Breast epithelium (tissue), 4 donors: ENCODE measurements at regions not wholly inside any gene's neighbourhood (a gene's known extent, or its start where the extent isn't known, plus 50 kb on each side); places are given as distances from the start of the nearest gene placed in this dataset.

Experiments
- DNase-seq, 2 donors: peaks; one replicate each; pipeline ENCODE4 v3.0.0-alpha.2; 2019; ENCODE audit warnings: low spot score in 2 of 2
- H3K27ac ChIP-seq, 2 donors: fragments of 200-600 bp; sonication (generic) in 1 of 2; one replicate each; pipeline ENCODE4 v1.5.1; 2016 to 2019; ENCODE audit warnings: mild to moderate bottlenecking in 1 of 2
- H3K27me3 ChIP-seq, 2 donors: fragments of 200-600 bp; sonication (generic) in 1 of 2; one replicate each; pipeline versions ENCODE4 v1.5.1 to v1.6.0; 2017 to 2019; ENCODE audit warnings: control low read depth in 1 of 2, mild to moderate bottlenecking in 1 of 2
- H3K36me3 ChIP-seq: fragments of 200-600 bp; one replicate; pipeline ENCODE4 v1.5.1; 2019
- H3K4me1 ChIP-seq, 2 donors: fragments of 200-600 bp; sonication (generic); one replicate each; pipeline ENCODE4 v1.5.1; 2016 to 2019; ENCODE audit warnings: control low read depth in 1 of 2
- H3K4me3 ChIP-seq, 3 donors: fragments of 200-600 bp; sonication (generic); 1 replicate in 2 of 3; 2 replicates in 1 of 3; pipeline ENCODE4 v1.5.1; 2016 to 2019; ENCODE audit warnings: mild to moderate bottlenecking in 3 of 3, moderate library complexity in 2 of 3
- H3K9me3 ChIP-seq, 2 donors: fragments of 200-600 bp; sonication (generic) in 1 of 2; one replicate each; pipeline ENCODE4 v1.5.1; 2016 to 2019; ENCODE audit warnings: control low read depth in 1 of 2
- POLR2A ChIP-seq: fragments of 450-650 bp; IDR thresholded peaks from one replicate; pipeline ENCODE4 v1.6.1; 2016; ENCODE audit warnings: antibody characterized with exemption, mild to moderate bottlenecking, moderate library complexity
- POLR2AphosphoS5 ChIP-seq, 3 donors: sonication (generic); formaldehyde crosslinking; IDR thresholded peaks; one replicate each; pipeline ENCODE4 v1.6.1; 2017; ENCODE audit warnings: antibody characterized with exemption in 3 of 3
- intact Hi-C: fragments of 100-400 bp; cut with DNase I; formaldehyde crosslinking; loops from one replicate; pipeline ENCODE4 v1.15.1; 2023; ENCODE audit warnings: low total_unique reads
- TF ChIP-seq, protein P1 (sequence below), 3 donors: fragments of 450-650 bp; IDR thresholded peaks; one replicate each; pipeline ENCODE4 v1.5.1; 2016 to 2017; ENCODE audit warnings: antibody characterized with exemption in 3 of 3, mild to moderate bottlenecking in 3 of 3, moderate library complexity in 3 of 3

DNA sequence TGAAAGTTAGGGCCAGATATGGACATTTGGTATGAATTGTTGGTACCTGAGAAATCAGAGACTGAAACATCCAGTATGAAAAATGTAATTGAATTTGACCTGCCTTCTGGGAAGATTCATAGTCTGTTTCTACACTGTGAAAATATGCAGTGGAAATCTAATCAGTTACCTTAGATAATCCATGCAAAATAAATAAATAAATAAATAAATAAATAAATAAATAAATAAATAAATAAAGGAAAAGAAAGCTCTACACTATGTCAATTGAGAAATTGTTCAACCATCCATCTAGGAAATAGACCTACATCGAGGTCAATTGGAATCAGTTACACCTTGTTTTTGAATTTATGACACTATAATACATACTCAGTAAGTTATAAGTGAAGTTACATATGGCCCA lies 252.3 kb downstream of the VGLL3 start:
- Histone ChIP-seq H3K36me3 (no peaks in the 10 kb centered on the region), H3K9me3 (no peaks in the 10 kb centered on the region), H3K4me3 (no peak overlapping the region), H3K27me3 (no peaks in the 10 kb centered on the region), H3K4me1 (no peaks in the 10 kb centered on the region), H3K27ac (no peak overlapping the region)
- TF ChIP-seq POLR2A (no peak), POLR2AphosphoS5 (IDR thresholded peaks at IDR 0.05) (no peak)
- TF ChIP-seq, protein P1, sequence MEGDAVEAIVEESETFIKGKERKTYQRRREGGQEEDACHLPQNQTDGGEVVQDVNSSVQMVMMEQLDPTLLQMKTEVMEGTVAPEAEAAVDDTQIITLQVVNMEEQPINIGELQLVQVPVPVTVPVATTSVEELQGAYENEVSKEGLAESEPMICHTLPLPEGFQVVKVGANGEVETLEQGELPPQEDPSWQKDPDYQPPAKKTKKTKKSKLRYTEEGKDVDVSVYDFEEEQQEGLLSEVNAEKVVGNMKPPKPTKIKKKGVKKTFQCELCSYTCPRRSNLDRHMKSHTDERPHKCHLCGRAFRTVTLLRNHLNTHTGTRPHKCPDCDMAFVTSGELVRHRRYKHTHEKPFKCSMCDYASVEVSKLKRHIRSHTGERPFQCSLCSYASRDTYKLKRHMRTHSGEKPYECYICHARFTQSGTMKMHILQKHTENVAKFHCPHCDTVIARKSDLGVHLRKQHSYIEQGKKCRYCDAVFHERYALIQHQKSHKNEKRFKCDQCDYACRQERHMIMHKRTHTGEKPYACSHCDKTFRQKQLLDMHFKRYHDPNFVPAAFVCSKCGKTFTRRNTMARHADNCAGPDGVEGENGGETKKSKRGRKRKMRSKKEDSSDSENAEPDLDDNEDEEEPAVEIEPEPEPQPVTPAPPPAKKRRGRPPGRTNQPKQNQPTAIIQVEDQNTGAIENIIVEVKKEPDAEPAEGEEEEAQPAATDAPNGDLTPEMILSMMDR (IDR thresholded peaks at IDR 0.05), result no peak
- no peak for DNase-seq
- intact Hi-C loops, result no loop called here

DNA sequence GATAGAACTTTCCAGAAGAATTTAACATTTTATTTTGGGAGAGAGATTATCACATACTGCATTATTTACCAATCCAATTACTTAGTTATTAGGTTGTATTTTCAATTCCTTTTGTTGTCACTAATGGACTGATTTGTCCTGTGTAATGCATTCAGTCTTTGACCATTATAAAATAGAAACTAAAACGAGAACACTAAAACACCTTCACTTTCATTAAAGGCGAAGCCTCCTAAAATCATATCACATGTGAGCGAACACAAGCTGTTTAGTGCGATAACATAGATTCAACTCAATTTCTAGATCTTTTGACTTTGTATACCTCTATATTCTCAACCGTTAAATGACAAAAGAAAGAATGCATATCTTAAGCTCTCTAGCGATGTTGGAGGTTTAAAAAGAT lies 253.4 kb downstream of the VGLL3 start:
- TF ChIP-seq POLR2A, result no peak
- TF ChIP-seq, protein P1 (IDR thresholded peaks at IDR 0.05), result no peak
- no peak for TF ChIP-seq POLR2AphosphoS5 (IDR thresholded peaks at IDR 0.05)
- no peak for DNase-seq
- intact Hi-C loops, result no loop called here

DNA sequence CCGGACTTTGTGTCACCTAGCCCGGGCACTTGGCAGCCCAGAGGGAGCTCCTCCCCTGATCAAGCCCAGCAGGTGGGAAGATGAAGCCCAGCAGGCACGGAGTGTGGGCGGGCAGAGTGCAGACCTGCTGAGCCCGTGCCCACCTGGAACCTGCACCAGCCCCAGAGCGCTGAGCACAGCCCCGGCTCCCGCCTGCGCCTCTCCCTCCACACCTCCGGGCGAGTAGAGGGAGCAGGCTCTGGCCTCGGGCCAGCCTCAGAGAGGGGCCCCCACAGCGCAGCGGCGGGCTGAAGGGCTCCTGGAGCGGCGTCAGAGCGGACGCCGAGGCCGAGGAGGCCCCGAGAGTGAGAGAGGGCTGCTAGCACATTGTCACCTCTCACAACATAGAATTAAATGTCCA lies 257.7 kb downstream of the VGLL3 start:
- Histone ChIP-seq H3K27me3 (no peaks in the 10 kb centered on the region), H3K4me3 (no peak overlapping the region), H3K9me3 (peaks cover 0 to 4% of the 10 kb centered on the region in 2 donors), H3K36me3 (no peaks in the 10 kb centered on the region), H3K27ac (no peak overlapping the region), H3K4me1 (no peaks in the 10 kb centered on the region)
- intact Hi-C loops, result no loop called here
- DNase-seq, result no peak
- TF ChIP-seq, protein P1 (IDR thresholded peaks at IDR 0.05), result no peak
- TF ChIP-seq POLR2AphosphoS5 (IDR thresholded peaks at IDR 0.05), result no peak
- TF ChIP-seq POLR2A, result no peak

More for the DNA sequence above, 253.4 kb downstream of the VGLL3 start:
- H3K9me3 ChIP-seq, result no peaks in the 10 kb centered on the region
- H3K27me3 ChIP-seq, result no peaks in the 10 kb centered on the region
- H3K4me3 ChIP-seq, result no peak overlapping the region
- no peaks in the 10 kb centered on the region for H3K36me3 ChIP-seq
- H3K4me1 ChIP-seq, result no peaks in the 10 kb centered on the region
- H3K27ac ChIP-seq, result no peak overlapping the region

DNA sequence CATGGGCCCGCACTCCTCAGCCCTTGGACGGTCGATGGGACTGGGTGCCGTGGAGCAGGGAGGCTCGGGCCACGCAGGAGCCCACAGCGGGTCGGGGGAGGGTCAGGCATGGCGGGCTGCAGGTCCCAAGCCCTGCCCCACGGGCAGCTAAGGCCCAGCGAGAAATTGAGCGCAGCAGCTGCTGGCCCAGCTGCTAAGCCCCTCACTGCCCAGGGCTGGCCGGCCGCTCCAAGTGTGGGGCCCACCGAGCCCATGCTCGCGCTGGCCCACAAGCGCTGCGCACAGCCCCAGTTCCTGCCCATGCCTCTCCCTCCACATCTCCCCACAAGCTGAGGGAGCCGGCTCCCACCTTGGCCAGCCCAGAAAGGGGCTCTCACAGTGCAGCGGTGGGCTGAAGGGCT lies 259.4 kb downstream of the VGLL3 start:
- TF ChIP-seq POLR2AphosphoS5 (IDR thresholded peaks at IDR 0.05) (no peak), POLR2A (no peak)
- TF ChIP-seq, protein P1 (IDR thresholded peaks at IDR 0.05), result no peak
- H3K4me1 ChIP-seq, result no peaks in the 10 kb centered on the region
- intact Hi-C loops, result no loop called here
- no peak for DNase-seq
- H3K27ac ChIP-seq, result no peak overlapping the region
- H3K9me3 ChIP-seq, result peaks cover 0 to 4% of the 10 kb centered on the region in 2 donors
- no peaks in the 10 kb centered on the region for H3K27me3 ChIP-seq
- H3K36me3 ChIP-seq, result no peaks in the 10 kb centered on the region
- no peak overlapping the region for H3K4me3 ChIP-seq

DNA sequence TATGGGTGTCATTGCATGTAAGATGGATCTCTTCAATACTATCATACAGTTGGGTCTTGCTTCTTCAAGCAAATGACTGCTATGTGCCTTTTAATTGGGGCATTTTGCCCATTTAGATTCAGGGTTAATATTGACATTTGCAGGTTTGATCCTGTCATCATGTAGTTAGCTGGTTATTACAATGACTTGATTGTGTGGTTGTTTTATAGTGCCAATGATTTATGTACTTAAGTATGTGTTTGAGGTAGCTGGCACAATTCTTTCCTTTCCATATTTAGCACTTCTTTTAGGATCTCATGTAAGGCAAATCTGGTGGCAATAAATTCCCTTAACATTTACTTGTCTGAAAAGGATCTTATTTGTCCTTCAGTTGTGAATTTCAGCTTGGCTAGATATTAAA lies 267.5 kb downstream of the VGLL3 start:
- no peak for DNase-seq
- H3K4me1 ChIP-seq, result no peaks in the 10 kb centered on the region
- H3K4me3 ChIP-seq, result no peak overlapping the region
- intact Hi-C loops, result no loop called here
- H3K9me3 ChIP-seq, result no peaks in the 10 kb centered on the region
- H3K27me3 ChIP-seq, result no peaks in the 10 kb centered on the region
- H3K36me3 ChIP-seq, result no peaks in the 10 kb centered on the region
- TF ChIP-seq POLR2AphosphoS5 (IDR thresholded peaks at IDR 0.05) (no peak), POLR2A (no peak)
- TF ChIP-seq, protein P1 (IDR thresholded peaks at IDR 0.05), result no peak
- no peak overlapping the region for H3K27ac ChIP-seq
